Activated B cell treated with CpG ODN at 0.5 μM for 24 hours (primary cell): ENCODE measurements at regions not wholly inside any gene's neighbourhood (a gene's known extent, or its start where the extent isn't known, plus 50 kb on each side); places are given as distances from the start of the nearest gene placed in this dataset.

Source experiments
- ATAC-seq: fragments of 200-7000 bp; cut with Tn5 transposase; one replicate; pipeline ENCODE4 v1.10.0; 2021; ENCODE audit warnings: low read depth, mild to moderate bottlenecking, moderate library complexity
- CTCF ChIA-PET: fragments of 350-600 bp; sonication (Branson Sonifier 250); formaldehyde crosslinking; loops from one replicate; lab custom pipeline; 2021; ENCODE audit warnings: antibody characterized with exemption; lab: Charles Lee
- POLR2A ChIA-PET: fragments of 350-600 bp; sonication (Branson Sonifier 250); formaldehyde crosslinking; loops from one replicate; lab custom pipeline; 2021; ENCODE audit warnings: antibody characterized with exemption; lab: Charles Lee
- DNase-seq: peaks from one replicate; pipeline ENCODE4 v3.0.0; 2022
- H3K27ac Mint-ChIP-seq: one replicate; pipeline ENCODE4 v1.8.0; 2020; ENCODE audit warnings: mixed read lengths
- H3K27me3 Mint-ChIP-seq: one replicate; pipeline ENCODE4 v1.8.0; 2021; ENCODE audit warnings: mixed read lengths
- H3K36me3 Mint-ChIP-seq: one replicate; pipeline ENCODE4 v1.8.0; 2021; ENCODE audit warnings: low read depth, mixed read lengths
- H3K4me1 Mint-ChIP-seq: one replicate; pipeline ENCODE4 v1.8.0; 2021; ENCODE audit warnings: mixed read lengths
- H3K4me3 Mint-ChIP-seq: one replicate; pipeline ENCODE4 v1.8.0; 2020; ENCODE audit warnings: mild to moderate bottlenecking, mixed read lengths
- H3K9me3 Mint-ChIP-seq: one replicate; pipeline ENCODE4 v1.8.0; 2020; ENCODE audit warnings: mixed read lengths
- intact Hi-C: fragments of 100-400 bp; cut with micrococcal nuclease; formaldehyde crosslinking; loops from one replicate; pipeline ENCODE4 v1.15.1; 2024
- TF ChIP-seq, protein P1 (sequence below): fragments of 200-600 bp; IDR thresholded peaks from one replicate; pipeline ENCODE4 v1.8.0; 2022; ENCODE audit warnings: antibody characterized with exemption, mild to moderate bottlenecking

DNA sequence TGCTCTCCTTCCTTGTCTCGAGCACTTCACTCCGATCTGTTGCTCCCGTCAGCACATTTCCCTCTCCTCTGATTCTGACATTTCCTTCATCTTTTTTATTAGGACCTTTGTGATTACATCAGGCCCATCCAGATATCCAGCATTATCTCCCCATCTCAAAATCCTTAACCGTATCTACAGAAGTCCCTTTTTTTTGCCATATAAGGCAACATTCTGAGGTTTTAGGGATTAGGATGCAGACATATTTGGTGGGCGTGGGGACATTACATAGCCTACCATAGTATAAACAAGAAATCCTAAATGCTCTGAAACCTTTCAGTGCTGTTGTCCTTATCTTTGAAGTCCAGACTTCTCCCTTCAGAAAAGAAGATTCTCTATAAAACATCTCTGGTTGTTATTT, 505.0 kb upstream of the PITX2 start:
- intact Hi-C loops: no loop called here
- Mint-ChIP-seq H3K4me3 (no peak overlapping the region), H3K9me3 (no peaks in the 10 kb centered on the region), H3K4me1 (no peaks in the 10 kb centered on the region), H3K27me3 (no peaks in the 10 kb centered on the region), H3K27ac (no peak overlapping the region), H3K36me3 (no peaks in the 10 kb centered on the region)
- DNase-seq: no peak
- TF ChIP-seq, protein P1, sequence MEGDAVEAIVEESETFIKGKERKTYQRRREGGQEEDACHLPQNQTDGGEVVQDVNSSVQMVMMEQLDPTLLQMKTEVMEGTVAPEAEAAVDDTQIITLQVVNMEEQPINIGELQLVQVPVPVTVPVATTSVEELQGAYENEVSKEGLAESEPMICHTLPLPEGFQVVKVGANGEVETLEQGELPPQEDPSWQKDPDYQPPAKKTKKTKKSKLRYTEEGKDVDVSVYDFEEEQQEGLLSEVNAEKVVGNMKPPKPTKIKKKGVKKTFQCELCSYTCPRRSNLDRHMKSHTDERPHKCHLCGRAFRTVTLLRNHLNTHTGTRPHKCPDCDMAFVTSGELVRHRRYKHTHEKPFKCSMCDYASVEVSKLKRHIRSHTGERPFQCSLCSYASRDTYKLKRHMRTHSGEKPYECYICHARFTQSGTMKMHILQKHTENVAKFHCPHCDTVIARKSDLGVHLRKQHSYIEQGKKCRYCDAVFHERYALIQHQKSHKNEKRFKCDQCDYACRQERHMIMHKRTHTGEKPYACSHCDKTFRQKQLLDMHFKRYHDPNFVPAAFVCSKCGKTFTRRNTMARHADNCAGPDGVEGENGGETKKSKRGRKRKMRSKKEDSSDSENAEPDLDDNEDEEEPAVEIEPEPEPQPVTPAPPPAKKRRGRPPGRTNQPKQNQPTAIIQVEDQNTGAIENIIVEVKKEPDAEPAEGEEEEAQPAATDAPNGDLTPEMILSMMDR: no peak
- ChIA-PET POLR2A (no interaction called here), CTCF (no interaction called here)
- no peak for ATAC-seq

DNA sequence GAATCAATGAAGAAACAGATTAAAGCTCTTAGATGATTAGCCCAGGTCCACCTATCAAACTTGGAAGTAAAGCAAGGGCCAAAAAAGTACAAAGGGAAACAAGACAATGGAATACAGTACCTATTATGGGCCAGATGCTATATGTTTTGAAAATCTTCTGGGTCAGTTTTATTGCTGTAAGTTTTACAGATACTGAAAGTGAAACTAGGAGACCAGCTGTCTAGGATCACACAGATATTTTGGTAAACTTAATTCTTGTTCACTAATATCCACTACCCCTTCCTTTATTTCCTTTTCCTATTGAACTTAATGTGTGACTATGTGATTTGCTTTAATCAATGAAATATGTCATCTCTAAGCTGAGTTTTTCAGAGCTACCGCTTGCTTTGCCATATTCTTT, 505.4 kb upstream of the PITX2 start:
- Mint-ChIP-seq H3K4me1 (no peaks in the 10 kb centered on the region), H3K27ac (no peak overlapping the region), H3K27me3 (no peaks in the 10 kb centered on the region), H3K4me3 (no peak overlapping the region), H3K9me3 (no peaks in the 10 kb centered on the region), H3K36me3 (no peaks in the 10 kb centered on the region)
- ChIA-PET CTCF (no interaction called here), POLR2A (no interaction called here)
- no peak for ATAC-seq
- intact Hi-C loops: no loop called here
- TF ChIP-seq, protein P1: no peak
- no peak for DNase-seq

DNA sequence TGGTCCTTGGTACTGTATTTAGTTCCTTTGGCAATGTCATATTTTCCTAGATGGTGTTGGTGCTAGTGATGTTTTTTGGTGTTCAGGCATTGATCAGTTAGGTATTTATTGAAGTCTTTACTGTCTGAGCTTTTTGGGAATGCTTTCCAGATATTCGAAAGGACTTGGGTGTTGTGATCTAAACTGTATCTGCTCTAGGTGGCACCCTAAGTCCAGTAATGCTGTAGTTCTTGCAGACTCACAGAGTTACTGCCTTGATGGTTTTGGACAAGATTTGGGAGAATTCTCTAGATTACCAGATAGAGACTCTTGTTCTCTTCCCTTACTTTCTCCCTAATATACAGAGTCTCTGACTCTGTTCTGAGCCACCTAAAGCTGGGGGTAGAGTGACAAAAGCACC, 513.6 kb upstream of the PITX2 start:
- no peaks in the 10 kb centered on the region for H3K4me1 Mint-ChIP-seq

DNA sequence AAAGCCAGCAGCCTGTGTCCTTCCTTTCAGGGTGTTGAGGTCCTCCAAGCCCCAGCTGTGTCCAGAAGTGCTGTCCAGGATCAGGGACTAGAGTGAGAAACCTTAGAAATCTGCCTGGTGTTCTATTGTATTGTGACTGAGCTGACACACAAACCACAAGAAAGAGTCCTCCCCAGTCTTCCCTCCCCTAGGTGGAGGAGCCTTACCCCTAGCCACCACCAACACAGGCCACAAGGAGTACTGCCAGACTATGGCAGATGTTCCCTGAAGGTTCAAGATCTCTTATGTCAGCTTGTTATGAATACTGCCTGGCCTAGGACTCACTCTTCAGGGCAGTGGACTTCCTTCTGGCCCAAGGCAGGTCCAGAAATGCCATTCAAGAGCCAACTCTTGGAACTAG, 514.1 kb upstream of the PITX2 start:
- H3K4me1 Mint-ChIP-seq: no peaks in the 10 kb centered on the region
- ATAC-seq: no peak
- H3K27ac Mint-ChIP-seq: no peak overlapping the region
- no peak overlapping the region for H3K4me3 Mint-ChIP-seq
- ChIA-PET POLR2A (no interaction called here), CTCF (no interaction called here)
- no peak for DNase-seq
- H3K27me3 Mint-ChIP-seq: no peaks in the 10 kb centered on the region
- TF ChIP-seq, protein P1: no peak
- H3K36me3 Mint-ChIP-seq: no peaks in the 10 kb centered on the region
- intact Hi-C loops: no loop called here
- peaks cover 4% of the 10 kb centered on the region for H3K9me3 Mint-ChIP-seq

More for the DNA sequence above, 513.6 kb upstream of the PITX2 start:
- no peaks in the 10 kb centered on the region for H3K36me3 Mint-ChIP-seq
- peaks cover 4% of the 10 kb centered on the region for H3K9me3 Mint-ChIP-seq
- ChIA-PET POLR2A (no interaction called here), CTCF (no interaction called here)
- no peak for ATAC-seq
- no peak for DNase-seq
- intact Hi-C loops: no loop called here
- H3K27me3 Mint-ChIP-seq: no peaks in the 10 kb centered on the region
- no peak overlapping the region for H3K27ac Mint-ChIP-seq
- H3K4me3 Mint-ChIP-seq: no peak overlapping the region
- TF ChIP-seq, protein P1: no peak

DNA sequence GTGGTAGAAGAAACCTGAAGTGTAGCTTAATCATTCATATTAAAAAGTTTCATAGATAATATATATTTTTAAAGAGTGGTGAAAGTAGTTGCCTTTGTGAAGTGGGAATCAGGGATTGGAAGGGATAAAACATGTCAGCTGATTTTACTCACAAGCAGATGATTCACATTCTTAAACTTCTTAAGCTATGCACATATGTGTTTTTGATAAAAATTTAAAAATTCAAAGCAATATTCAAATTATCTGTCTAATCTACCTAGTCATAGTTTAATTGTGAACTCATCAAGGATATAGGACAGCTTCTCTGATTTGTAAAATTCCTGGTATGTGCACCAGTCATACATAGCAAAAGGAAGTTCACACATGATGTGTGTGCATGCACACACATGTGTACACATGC, 520.6 kb upstream of the PITX2 start:
- Mint-ChIP-seq H3K36me3 (no peaks in the 10 kb centered on the region), H3K27ac (no peak overlapping the region), H3K27me3 (no peaks in the 10 kb centered on the region), H3K4me3 (no peak overlapping the region), H3K9me3 (no peaks in the 10 kb centered on the region), H3K4me1 (no peaks in the 10 kb centered on the region)
- CTCF ChIA-PET: no interaction called here
- no peak for ATAC-seq
- intact Hi-C loops: no loop called here
- POLR2A ChIA-PET: no interaction called here
- DNase-seq: no peak
- TF ChIP-seq, protein P1: no peak
